Caki2 (cell line): ENCODE measurements at regions not wholly inside any gene's neighbourhood (a gene's known extent, or its start where the extent isn't known, plus 50 kb on each side); places are given as distances from the start of the nearest gene placed in this dataset.

Source experiments
- DNase-seq: peaks from one replicate; pipeline ENCODE4 v3.0.0-alpha.2; 2015; ENCODE audit warnings: low read depth
- in situ Hi-C: cut with HindIII; loops from 2 replicates; pipeline ENCODE4 v1.10.0; 2016; ENCODE audit warnings: low sequenced_read_pairs, low pct_unique_long_range_greater_than_20kb, mixed read lengths

DNA sequence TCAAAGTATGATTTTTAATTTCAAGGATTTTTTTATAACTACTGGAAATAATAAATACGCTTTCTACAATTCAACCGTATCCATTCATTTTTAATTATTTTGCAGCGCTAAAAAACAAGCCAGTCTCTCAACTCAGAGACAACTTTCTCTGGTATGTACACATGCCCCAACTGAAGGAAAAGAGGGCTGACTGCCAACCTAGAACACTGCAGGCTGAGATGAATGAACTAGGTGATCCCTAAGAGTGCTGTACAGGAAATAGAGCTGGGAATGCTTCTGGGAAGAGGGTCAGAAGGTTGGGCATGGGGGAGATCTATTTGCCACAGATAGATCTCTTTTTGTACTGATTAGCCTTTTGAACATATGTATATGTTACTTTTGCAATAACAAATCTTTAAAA lies 460.1 kb downstream of the NR4A2 start:
- in situ Hi-C loops = no loop called here
- no peak for DNase-seq

DNA sequence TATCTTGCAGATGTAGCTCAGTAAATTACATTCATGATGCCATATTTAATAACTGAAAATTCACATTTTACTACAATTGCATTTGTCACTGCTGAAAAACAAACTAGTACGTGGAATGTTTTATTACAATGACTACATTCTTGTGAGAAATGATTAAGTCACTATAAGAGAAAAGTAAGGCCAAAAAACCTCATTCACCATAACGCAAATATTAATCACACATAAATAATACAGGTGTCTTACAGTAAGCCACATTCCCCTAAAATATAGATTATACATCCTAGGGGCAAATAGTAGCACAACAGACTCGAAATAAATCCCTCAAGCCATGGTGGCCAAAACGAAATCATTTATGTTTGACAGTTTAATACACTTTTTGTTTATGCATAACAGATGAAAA lies 460.6 kb downstream of the NR4A2 start:
- no peak for DNase-seq
- in situ Hi-C loops = no loop called here

DNA sequence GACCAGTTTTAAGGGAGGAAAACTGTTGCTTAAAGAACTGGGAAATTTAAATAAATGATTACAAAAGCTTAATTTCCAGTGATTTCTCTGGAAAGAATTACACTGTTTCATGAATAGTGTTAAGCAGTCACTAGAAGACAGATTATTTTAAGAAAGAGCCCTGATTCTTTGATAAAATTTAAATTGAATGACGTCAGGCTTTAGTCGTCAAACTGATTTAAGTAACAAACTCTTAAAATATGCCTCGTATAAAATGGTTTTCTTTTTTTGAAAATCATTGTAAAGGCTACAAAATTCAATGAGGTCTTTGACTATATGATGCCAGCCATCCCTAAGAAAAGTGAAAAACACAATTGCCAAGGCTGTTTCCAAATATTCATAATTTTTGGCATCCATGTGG lies 465.0 kb downstream of the NR4A2 start:
- in situ Hi-C loops = no loop called here
- DNase-seq = no peak

DNA sequence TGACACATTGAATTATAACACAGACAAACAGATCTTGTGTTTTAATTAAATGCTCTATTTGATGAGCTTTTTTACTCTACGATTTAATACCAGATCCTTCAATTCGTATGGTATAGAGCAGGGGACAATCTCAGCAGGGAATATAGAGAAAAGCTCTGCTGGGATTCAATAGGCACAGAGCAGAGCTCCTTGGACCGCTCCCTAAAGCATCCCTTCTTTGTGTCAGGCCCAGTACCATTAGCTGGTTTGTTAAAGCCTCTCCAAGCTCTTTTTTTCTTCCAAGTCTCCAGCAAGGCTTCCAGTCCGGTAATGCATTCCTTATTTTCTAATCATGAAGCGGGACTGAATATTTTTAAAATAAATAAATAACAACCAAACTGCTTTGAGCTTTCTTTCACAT lies 466.0 kb downstream of the NR4A2 start:
- in situ Hi-C loops = no loop called here
- DNase-seq = no peak

DNA sequence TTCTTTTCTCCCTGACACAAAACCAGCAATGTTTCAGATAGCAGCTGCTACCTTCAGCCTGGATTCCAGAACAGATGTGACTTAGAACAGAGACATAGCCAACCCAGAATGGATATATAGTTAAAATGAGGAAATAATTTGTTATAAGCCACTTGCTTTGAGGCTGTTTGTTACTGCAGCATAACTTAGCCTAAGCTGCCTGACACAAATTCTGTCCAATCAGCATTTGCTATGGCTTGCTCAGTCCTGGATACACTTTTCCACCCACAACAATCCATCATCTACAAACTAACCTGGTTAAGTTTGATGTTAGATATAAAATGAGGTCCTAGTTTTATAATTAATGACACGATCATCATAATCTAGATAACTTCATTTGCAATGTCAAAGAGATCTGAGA lies 480.4 kb downstream of the NR4A2 start:
- in situ Hi-C loops = no loop called here
- no peak for DNase-seq

DNA sequence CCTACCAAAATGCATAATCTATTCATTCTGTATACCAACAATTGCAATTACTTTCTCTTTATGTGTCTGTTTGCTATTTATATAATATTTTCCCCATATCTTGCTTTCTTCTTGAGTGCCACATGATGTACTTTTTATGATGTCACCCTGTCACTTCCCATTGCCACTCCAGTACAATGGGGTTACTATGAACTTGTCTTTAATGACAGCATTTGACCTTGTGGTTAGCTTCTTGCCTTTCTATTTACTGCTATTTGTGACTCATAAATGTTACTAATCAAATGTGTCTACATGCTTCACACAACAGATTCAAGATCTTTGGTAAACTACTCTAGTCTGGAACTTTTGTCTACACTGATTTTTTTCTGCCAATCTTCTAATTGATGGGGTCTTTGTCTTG lies 486.3 kb downstream of the NR4A2 start:
- no peak for DNase-seq
- in situ Hi-C loops = no loop called here

DNA sequence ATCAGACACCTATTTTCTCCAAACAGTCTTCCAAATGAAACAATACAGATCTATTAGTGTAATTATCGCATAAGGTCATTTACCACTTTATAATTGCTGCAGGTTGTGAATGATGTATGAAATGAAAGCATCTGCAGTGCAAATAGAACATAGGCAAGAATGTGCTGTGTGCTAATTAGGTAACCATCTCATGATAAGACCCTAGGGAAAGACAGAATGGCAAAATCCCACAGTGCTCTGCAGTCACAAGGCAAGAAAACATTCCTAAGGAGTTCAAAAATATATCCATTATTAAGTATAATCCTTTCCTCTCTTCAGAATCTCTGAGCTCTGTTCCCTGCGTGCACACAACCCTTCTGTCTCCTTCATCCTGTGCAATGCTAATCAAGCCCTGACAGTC lies 488.1 kb downstream of the NR4A2 start:
- no peak for DNase-seq
- in situ Hi-C loops = no loop called here

DNA sequence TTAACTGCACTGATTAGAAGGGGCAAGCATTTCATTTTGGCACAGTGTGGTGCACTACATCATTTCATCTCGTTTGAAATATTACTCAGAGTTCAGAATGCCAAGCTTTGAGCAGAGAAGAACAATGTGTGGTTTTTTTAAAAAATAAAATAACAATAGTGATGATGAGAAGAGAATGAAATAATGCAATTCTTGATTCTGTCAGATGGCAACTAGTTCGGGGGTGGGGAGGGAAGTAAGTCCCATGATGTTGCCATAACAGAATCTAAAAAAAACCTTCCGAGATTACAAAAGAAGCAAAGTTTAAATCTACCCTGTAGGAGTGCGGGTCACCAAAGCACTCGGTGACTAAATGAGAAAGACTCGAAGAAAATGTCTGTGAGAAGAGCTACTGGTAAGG lies 490.4 kb downstream of the NR4A2 start:
- in situ Hi-C loops = no loop called here
- DNase-seq = no peak

DNA sequence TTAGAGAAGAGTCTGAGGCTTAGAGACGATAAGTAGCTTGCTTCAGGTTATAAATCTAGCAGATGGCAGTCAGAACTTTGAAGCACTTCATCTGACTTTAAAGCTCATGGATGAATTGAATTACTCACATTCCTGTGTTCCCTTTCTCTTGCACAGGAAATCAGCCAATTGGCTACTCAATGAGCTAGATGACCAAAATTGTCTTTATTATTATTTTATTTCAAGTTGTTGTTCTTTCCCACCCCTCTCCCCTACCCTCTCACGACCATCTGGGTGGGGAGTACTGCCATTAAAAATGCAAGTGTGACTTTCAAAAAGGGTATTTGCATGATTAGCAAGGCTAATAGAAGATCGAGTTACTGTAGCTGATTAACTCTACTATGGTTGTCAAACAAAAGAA lies 491.1 kb downstream of the NR4A2 start:
- in situ Hi-C loops = no loop called here
- DNase-seq = no peak

DNA sequence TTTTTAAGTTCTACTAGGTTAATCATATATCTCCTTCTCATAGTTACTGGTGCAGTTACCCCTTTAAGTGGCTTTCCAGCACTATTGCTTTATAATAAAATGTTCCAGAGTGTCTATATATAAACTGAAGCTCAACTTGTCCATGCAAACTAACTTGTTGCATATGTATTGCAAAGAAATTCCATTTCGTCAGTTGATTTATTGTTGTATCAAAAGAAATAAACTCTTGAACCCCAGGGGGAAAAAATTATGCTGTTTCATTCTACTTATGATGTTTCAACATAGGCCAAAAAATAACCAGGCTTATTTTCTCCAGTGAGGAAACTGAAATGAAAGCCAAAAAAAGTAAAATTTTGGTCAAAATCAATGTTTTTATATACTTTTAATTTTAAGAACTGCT lies 491.9 kb downstream of the NR4A2 start:
- no peak for DNase-seq
- in situ Hi-C loops = no loop called here

DNA sequence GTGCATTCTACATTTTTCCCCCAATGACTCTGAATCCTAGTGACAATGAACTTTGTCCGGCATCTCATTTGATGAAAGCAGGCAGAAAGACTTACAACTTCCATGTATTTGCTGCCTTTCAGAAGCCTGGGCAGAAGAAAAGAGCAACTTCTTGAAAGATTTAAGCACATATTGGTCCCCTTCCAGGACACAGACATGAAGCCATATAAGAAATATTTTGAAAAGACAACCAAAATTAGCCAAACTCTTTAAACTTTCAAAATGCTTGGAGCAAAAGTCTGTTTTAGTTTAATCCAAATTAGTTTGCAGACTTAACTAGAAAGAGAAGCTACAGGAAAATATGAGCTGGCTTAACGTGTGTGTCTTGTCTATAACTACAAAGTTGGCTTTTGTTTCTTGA lies 492.5 kb downstream of the NR4A2 start:
- in situ Hi-C loops = no loop called here
- DNase-seq = no peak

DNA sequence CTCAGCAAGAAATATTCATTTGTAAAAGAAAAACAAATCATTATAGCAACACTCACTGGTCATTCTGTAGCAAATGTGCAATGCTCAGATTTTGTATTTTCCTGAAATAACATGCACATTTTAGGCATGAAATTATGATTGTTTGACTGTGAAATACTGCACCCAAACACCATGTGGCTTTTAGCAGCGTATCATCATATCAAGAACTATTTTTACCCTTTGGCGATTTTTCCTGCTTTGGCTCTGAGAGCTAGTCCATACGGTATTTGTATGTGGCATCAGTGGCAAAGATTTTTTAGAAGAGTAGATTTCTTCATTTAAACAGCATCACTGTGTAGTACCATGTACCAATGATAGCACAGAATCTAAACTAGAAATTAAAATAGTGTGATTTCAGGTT lies 493.1 kb downstream of the NR4A2 start:
- in situ Hi-C loops = no loop called here
- no peak for DNase-seq

DNA sequence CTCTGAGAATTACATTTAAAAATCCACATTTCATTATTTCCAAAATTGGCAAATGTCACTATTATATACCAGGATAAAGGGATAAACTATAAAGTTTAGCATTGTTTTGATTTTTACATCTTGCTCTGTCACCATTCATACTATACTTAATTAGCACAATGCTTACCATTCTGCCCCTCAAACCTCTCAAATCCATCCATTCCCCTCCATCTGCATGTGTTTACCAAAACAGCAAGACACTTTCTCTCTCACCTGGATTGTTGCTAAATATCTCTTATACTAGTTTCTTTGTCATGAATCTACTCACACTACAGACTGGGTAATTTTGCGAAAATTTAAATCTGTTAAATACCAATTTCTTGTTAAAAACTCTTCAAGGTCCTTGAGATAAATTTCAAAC lies 496.1 kb downstream of the NR4A2 start:
- in situ Hi-C loops = no loop called here

DNA sequence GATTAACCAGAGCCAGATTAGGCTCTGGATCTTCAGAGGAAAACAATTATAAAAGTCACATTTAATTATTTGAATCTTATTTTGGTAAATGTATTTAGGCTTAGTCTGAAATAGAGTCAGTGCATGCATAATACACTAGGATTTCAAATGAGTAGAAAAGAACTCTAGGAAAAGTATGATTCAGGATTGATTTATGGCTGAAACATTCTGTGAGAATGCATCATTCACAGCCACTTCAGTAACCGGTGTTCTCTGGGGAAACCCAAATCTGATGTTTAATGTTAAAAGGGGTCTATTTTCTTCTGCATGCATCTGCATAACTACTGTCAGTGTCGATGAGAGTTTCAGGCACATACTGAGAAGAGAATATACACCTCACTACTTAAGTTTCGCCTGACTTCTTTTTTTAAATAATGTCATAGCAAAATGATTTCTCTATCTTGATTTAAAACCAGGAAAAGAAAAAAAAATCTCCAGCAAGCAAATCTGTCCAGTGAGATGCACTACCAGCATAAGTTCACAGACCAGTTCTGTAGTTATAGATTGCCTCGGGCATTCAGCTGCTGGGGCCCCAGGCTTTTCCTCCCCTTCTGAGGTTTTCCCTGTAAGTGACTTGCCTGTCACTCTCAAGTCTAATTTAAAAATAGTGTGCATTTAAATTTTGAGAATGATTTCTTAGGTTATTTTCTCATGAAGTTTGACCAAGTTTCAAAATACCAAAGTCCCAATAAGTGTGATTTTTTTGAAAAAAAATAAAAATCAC lies 501.5 kb downstream of the NR4A2 start:
- in situ Hi-C loops = no loop called here
- DNase-seq = no peak

More for the DNA sequence above, 496.1 kb downstream of the NR4A2 start:
- no peak for DNase-seq

DNA sequence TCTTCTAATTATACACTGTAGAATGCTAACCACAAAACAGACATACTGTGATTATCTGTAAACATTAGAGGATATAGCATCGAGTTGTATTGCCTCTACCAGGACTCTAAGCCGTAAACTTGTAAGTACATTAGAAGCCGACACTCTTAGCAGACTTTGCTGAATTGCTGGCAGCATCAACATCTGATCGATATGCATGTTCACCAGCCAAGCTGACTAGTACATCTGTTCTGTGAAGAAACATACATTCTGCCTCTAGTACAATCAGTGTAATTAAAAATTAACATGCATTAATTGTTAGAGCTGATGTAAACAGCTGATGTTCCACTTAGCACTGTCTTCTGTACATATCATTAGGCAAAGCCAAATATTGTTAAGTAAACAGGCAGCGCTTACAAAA lies 502.2 kb downstream of the NR4A2 start:
- DNase-seq = no peak
- in situ Hi-C loops = no loop called here

DNA sequence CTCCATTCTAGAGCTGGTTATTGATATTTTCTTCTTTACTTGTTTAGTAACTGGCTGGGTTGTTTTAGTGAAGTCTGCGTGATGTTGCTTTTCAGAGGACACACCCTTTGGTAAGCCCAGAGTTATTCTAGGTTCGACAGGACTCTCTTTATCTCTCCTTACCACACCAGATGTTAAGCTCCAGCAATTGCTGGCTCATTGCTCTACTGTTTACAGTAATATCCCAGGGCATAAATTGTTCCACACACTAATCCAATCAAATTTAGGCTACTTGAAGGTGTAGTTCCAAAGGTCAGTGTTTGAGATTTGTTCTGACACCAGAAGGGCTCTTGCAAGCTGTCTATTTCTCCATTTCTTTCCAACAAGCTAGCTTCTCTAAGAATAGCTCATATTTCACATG lies 506.6 kb downstream of the NR4A2 start:
- DNase-seq = no peak
- in situ Hi-C loops = no loop called here

DNA sequence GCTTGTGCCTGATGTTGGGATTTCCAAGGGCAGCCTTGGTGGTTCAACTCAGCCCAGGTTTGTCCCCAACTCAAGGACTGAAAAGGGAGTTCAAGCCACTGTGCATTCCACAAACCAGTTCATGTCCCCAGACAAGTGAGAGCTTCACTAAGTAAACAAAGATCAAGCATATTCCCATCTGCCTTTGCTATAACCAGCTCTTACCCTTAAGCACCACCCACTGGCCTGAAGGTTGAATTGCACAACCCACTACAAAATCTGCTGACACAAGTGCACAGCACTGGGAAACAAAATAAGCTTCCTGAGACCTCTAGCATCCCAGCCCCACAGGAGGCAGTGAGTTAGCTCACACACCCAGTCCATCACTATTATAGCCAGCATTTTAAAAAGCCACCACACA lies 516.7 kb downstream of the NR4A2 start:
- DNase-seq = no peak
- in situ Hi-C loops = no loop called here

DNA sequence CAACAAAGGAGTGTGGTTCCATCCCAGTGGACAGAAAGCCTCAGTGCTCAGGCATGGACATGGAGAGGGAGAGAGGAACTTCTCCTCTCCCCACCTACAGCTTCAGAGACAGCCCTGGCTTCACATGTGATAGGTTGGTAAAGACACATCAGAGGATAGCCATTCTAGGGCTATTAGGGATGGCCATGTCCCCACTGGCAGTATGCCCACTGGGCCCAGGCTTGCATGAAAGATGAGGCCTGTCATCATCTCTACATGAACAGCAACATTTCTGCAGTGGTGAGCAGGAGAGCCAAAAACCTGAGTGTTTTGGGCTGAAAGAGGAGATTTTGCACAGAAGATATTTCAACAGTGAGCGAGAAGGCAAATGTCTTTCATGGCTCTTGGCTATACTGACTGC lies 517.2 kb downstream of the NR4A2 start:
- no peak for DNase-seq
- in situ Hi-C loops = no loop called here

DNA sequence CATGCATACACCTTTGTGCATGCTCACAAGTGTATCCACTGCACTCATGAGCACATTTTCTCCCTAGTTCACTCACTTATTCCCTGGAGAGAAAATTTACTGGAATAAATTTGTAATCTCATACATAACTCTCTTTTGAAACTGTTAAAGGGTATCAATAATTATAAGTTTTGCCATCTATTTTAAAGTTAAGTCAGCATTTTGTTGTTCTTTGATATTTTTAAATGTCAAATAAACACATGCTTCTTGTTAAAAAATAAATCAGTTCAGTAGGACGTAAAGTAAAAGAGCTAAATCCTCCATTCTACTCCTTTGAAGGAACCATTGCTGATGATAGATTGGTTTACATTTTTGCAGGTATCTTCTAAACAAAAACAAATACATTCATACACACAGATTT lies 522.1 kb downstream of the NR4A2 start:
- in situ Hi-C loops = no loop called here

DNA sequence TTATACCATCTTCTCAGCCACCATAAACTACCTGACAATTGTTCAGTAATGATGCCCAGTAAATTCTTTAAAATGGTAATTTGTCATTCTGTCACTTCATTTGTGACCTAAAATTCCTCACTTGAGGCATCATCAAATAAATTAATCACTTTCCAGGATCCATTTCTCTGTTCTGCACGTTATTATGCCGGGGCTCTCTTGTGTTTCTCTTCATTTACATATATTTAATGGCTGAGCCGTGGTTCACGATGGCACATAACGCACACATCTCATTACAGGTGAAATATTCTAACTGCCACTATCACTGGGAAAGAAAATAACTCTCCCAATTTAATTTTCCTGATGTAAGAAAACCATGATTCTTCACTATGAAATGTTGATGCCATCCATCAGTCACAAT lies 529.6 kb downstream of the NR4A2 start:
- in situ Hi-C loops = no loop called here
- no peak for DNase-seq

More for the DNA sequence above, 522.1 kb downstream of the NR4A2 start:
- DNase-seq = no peak

DNA sequence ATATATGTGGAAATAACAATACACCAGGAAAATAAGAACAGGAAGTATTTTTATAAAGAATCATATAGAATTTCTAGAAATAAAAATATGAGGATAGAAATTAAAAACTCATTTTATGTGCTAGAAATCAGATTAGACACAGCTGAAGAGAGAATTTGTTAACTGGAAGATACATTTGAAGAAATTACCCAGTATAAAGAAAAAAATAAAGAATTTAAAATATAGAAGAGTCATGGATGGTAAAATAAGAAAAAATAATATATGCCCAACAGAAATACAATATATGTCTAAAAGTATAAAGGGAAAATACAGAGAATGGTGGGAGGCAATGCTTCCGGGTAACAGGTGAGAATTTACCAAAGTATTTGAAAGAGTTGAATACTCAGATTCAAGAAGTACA lies 539.9 kb downstream of the NR4A2 start:
- in situ Hi-C loops = no loop called here

More for the DNA sequence above, 539.9 kb downstream of the NR4A2 start:
- no peak for DNase-seq
